WTC11 (cell line): ENCODE measurements at regions not wholly inside any gene's neighbourhood (a gene's known extent, or its start where the extent isn't known, plus 50 kb on each side); places are given as distances from the start of the nearest gene placed in this dataset.
A peak's percentile ranks its signal among the peaks of the same experiment; 100 is the strongest.

ENCODE experiments used
- ATAC-seq: fragments of 200-7000 bp; cut with Tn5 transposase; 2 replicates; pipeline ENCODE4 v1.10.0; 2021; ENCODE audit warnings: mild to moderate bottlenecking, moderate library complexity
- CTCF ChIA-PET: fragments of 300-600 bp; sonication (Branson Sonifier 250); formaldehyde crosslinking; loops from one replicate; lab custom pipeline; 2021; ENCODE audit warnings: antibody characterized with exemption; lab: Charles Lee
- POLR2A ChIA-PET: fragments of 350-600 bp; sonication (Branson Sonifier 250); formaldehyde crosslinking; loops from one replicate; lab custom pipeline; 2021; ENCODE audit warnings: antibody characterized with exemption; lab: Charles Lee
- DNase-seq: peaks from one replicate; pipeline ENCODE4 v3.0.0; 2021; ENCODE audit warnings: low spot score
- H3K27ac Mint-ChIP-seq: 2 replicates; pipeline ENCODE4 v1.8.0; 2021; ENCODE audit warnings: mixed read lengths
- H3K27me3 Mint-ChIP-seq: 2 replicates; pipeline ENCODE4 v1.8.0; 2021; ENCODE audit warnings: low read depth, mild to moderate bottlenecking, moderate library complexity, mixed read lengths
- H3K36me3 Mint-ChIP-seq: 2 replicates; pipeline ENCODE4 v1.8.0; 2021; ENCODE audit warnings: mixed read lengths
- H3K4me1 Mint-ChIP-seq: 2 replicates; pipeline ENCODE4 v1.8.0; 2022; ENCODE audit warnings: mixed read lengths
- H3K4me3 Mint-ChIP-seq: 2 replicates; pipeline ENCODE4 v1.8.0; 2021; ENCODE audit warnings: mild to moderate bottlenecking, moderate library complexity, mixed read lengths
- H3K9me3 Mint-ChIP-seq: 2 replicates; pipeline ENCODE4 v1.8.0; 2021; ENCODE audit warnings: mixed read lengths
- CREM ChIP-seq: sonication (generic); formaldehyde crosslinking; IDR thresholded peaks from 2 replicates; pipeline ENCODE4 v1.8.1; 2022; ENCODE audit warnings: mild to moderate bottlenecking, missing genetic modification reagents, moderate library complexity
- E2F1 ChIP-seq: sonication (generic); formaldehyde crosslinking; IDR thresholded peaks from 2 replicates; pipeline ENCODE4 v1.8.0; 2022; ENCODE audit warnings: mild to moderate bottlenecking, missing genetic modification reagents
- EMX1 ChIP-seq: fragments of 250-450 bp; sonication (Bioruptor Pico); IDR thresholded peaks from 2 replicates; pipeline ENCODE4 v1.8.0; 2021; ENCODE audit warnings: mild to moderate bottlenecking
- ETV6 ChIP-seq: sonication (generic); formaldehyde crosslinking; IDR thresholded peaks from 2 replicates; pipeline ENCODE4 v1.8.1; 2022; ENCODE audit warnings: mild to moderate bottlenecking, missing genetic modification reagents
- FOXK1 ChIP-seq: sonication (generic); formaldehyde crosslinking; IDR thresholded peaks from 2 replicates; pipeline ENCODE4 v1.8.0; 2022; ENCODE audit warnings: mild to moderate bottlenecking, moderate library complexity, missing genetic modification reagents
- GABPB1 ChIP-seq: sonication (generic); formaldehyde crosslinking; IDR thresholded peaks from 2 replicates; pipeline ENCODE4 v1.8.1; 2023; ENCODE audit warnings: mild to moderate bottlenecking, missing genetic modification reagents
- GTF2I ChIP-seq: fragments of 250-450 bp; sonication (Bioruptor Pico); conservative IDR thresholded peaks from 2 replicates; pipeline ENCODE4 v1.4.0; 2021; ENCODE audit warnings: mild to moderate bottlenecking
- JUN ChIP-seq: sonication (generic); formaldehyde crosslinking; IDR thresholded peaks from 2 replicates; pipeline ENCODE4 v1.8.0; 2023; ENCODE audit warnings: mild to moderate bottlenecking, missing genetic modification reagents
- KAT7 ChIP-seq: sonication (generic); formaldehyde crosslinking; IDR thresholded peaks from 2 replicates; pipeline ENCODE4 v1.8.1; 2023; ENCODE audit warnings: missing genetic modification reagents, mild to moderate bottlenecking, borderline replicate concordance
- NFYB ChIP-seq: sonication (generic); formaldehyde crosslinking; conservative IDR thresholded peaks from 2 replicates; pipeline ENCODE4 v1.8.0; 2022; ENCODE audit warnings: low read depth, missing genetic modification reagents
- ZBTB21 ChIP-seq: sonication (generic); formaldehyde crosslinking; IDR thresholded peaks from 2 replicates; pipeline ENCODE4 v1.8.1; 2023; ENCODE audit warnings: mild to moderate bottlenecking, missing genetic modification reagents, borderline replicate concordance
- ZNF232 ChIP-seq: sonication (generic); formaldehyde crosslinking; IDR thresholded peaks from 2 replicates; pipeline ENCODE4 v1.8.0; 2022; ENCODE audit warnings: mild to moderate bottlenecking, missing genetic modification reagents
- ZNF281 ChIP-seq: sonication (generic); formaldehyde crosslinking; IDR thresholded peaks from 2 replicates; pipeline ENCODE4 v1.8.0; 2023; ENCODE audit warnings: mild to moderate bottlenecking, missing genetic modification reagents
- ZNF317 ChIP-seq: sonication (generic); formaldehyde crosslinking; IDR thresholded peaks from 2 replicates; pipeline ENCODE4 v1.8.1; 2023; ENCODE audit warnings: low read depth, mild to moderate bottlenecking, moderate library complexity, missing genetic modification reagents, borderline replicate concordance
- ZNF423 ChIP-seq: fragments of 250-450 bp; sonication (Bioruptor Pico); IDR thresholded peaks from 2 replicates; pipeline ENCODE4 v2.1.2; 2022; ENCODE audit warnings: mild to moderate bottlenecking, moderate library complexity
- ZNF425 ChIP-seq: fragments of 250-450 bp; sonication (Bioruptor Pico); conservative IDR thresholded peaks from 2 replicates; pipeline ENCODE4 v1.9.0; 2021; ENCODE audit warnings: mild to moderate bottlenecking
- ZNF671 ChIP-seq: fragments of 250-450 bp; sonication (Bioruptor Pico); IDR thresholded peaks from 2 replicates; pipeline ENCODE4 v1.8.0; 2021; ENCODE audit warnings: mild to moderate bottlenecking
- ZSCAN18 ChIP-seq: fragments of 250-450 bp; sonication (Bioruptor Pico); IDR thresholded peaks from 2 replicates; pipeline ENCODE4 v2.1.2; 2022; ENCODE audit warnings: mild to moderate bottlenecking, moderate library complexity
- TF ChIP-seq, protein P1 (sequence below): sonication (generic); formaldehyde crosslinking; IDR thresholded peaks from 2 replicates; pipeline ENCODE4 v1.8.1; 2023; ENCODE audit warnings: mild to moderate bottlenecking, missing genetic modification reagents, moderate library complexity
- TF ChIP-seq, protein P2 (sequence below): fragments of 250-450 bp; sonication (Bioruptor Pico); IDR thresholded peaks from 2 replicates; pipeline ENCODE4 v1.9.0; 2021; ENCODE audit warnings: moderate library complexity, mild to moderate bottlenecking, inconsistent platforms, borderline replicate concordance
- TF ChIP-seq, protein P3 (sequence below): fragments of 250-450 bp; sonication (Bioruptor Pico); IDR thresholded peaks from 2 replicates; pipeline ENCODE4 v1.9.0; 2021; ENCODE audit warnings: mild to moderate bottlenecking
- TF ChIP-seq, protein P4 (sequence below): sonication (generic); formaldehyde crosslinking; IDR thresholded peaks from 2 replicates; pipeline ENCODE4 v1.8.1; 2022; ENCODE audit warnings: mild to moderate bottlenecking, missing genetic modification reagents, moderate library complexity, borderline replicate concordance

GRCh38 chr4:28481565-28481964 is 1620.9 kb downstream of the STIM2 start:
- Mint-ChIP-seq H3K4me3 (no peak overlapping the region), H3K4me1 (peaks cover 62% of the 10 kb centered on the region), H3K27ac (0 out of 2 replicates have a peak overlapping the region, but pooled peaks have one; percentile 5), H3K27me3 (no peaks in the 10 kb centered on the region), H3K9me3 (peaks cover 6% of the 10 kb centered on the region; the same call in 1 of the 2 replicates), H3K36me3 (no peaks in the 10 kb centered on the region)
- no peak for DNase-seq
- ATAC-seq: no peak
- ChIA-PET POLR2A (no interaction called here), CTCF (no interaction called here)
- TF ChIP-seq JUN: no peak
- no peak for TF ChIP-seq NFYB
- no peak for TF ChIP-seq ZNF425 (CRISPR knock-in tag)
- TF ChIP-seq, protein P1, sequence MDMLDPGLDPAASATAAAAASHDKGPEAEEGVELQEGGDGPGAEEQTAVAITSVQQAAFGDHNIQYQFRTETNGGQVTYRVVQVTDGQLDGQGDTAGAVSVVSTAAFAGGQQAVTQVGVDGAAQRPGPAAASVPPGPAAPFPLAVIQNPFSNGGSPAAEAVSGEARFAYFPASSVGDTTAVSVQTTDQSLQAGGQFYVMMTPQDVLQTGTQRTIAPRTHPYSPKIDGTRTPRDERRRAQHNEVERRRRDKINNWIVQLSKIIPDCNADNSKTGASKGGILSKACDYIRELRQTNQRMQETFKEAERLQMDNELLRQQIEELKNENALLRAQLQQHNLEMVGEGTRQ (CRISPR knock-in tag): no peak
- TF ChIP-seq, protein P2, sequence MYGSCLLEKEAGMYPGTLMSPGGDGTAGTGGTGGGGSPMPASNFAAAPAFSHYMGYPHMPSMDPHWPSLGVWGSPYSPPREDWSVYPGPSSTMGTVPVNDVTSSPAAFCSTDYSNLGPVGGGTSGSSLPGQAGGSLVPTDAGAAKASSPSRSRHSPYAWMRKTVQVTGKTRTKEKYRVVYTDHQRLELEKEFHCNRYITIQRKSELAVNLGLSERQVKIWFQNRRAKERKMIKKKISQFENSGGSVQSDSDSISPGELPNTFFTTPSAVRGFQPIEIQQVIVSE (CRISPR knock-in tag): no peak
- no peak for TF ChIP-seq ZNF423 (CRISPR knock-in tag)
- no peak for TF ChIP-seq GTF2I (CRISPR knock-in tag)
- TF ChIP-seq KAT7 (CRISPR knock-in tag): no peak
- TF ChIP-seq ETV6 (CRISPR knock-in tag): no peak
- TF ChIP-seq GABPB1 (CRISPR knock-in tag): no peak
- TF ChIP-seq ZNF281 (CRISPR knock-in tag): no peak
- TF ChIP-seq EMX1 (CRISPR knock-in tag): no peak
- TF ChIP-seq, all 79 proteins: peak for 0

DNA sequence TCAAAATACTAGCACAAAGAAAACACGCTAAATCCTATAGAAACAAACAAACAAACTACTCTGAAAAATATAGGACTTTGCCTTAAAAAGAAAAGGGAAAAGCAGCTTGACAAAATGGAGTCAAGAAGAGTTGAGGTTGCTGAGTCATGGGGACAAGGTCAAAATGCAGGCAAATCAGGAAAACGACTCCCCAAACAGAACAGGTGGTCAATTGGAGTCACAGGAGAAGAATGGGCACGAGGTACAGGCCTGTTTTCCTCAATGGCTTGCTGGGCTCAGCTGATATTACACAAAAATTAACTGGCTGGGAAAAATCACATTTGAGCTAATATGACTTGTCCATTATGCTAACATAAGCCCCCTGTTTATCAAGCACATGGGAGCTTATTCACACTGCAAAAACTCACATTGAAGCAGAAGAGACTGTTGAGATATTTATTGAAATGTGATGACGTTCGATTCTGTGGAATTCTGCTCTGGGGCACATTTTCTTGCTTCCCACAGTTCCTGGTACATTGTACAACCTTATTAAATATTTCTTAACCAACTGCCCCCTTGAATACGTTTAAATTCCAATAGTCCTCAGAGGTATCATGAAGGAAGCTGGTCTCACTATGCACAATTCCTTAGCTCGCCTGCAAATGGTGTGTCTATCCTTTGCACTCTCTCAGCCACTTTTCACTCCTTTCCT is 1622.1 kb downstream of the STIM2 start:
- Mint-ChIP-seq H3K27me3 (no peaks in the 10 kb centered on the region), H3K4me3 (no peak overlapping the region), H3K9me3 (peaks cover 6% of the 10 kb centered on the region; the same call in 1 of the 2 replicates), H3K27ac (no peak overlapping the region; the same call in 1 of the 2 replicates), H3K36me3 (no peaks in the 10 kb centered on the region), H3K4me1 (peaks cover 60% of the 10 kb centered on the region)
- POLR2A ChIA-PET: no interaction called here
- ATAC-seq (no peak), DNase-seq (no peak)
- CTCF ChIA-PET: no interaction called here
- TF ChIP-seq ZNF232 (CRISPR knock-in tag) (no peak), ZNF317 (CRISPR knock-in tag) (no peak), E2F1 (no peak), ZBTB21 (CRISPR knock-in tag) (no peak), ZNF671 (CRISPR knock-in tag) (no peak), FOXK1 (no peak), CREM (no peak), ZSCAN18 (CRISPR knock-in tag) (no peak)
- TF ChIP-seq, protein P3, sequence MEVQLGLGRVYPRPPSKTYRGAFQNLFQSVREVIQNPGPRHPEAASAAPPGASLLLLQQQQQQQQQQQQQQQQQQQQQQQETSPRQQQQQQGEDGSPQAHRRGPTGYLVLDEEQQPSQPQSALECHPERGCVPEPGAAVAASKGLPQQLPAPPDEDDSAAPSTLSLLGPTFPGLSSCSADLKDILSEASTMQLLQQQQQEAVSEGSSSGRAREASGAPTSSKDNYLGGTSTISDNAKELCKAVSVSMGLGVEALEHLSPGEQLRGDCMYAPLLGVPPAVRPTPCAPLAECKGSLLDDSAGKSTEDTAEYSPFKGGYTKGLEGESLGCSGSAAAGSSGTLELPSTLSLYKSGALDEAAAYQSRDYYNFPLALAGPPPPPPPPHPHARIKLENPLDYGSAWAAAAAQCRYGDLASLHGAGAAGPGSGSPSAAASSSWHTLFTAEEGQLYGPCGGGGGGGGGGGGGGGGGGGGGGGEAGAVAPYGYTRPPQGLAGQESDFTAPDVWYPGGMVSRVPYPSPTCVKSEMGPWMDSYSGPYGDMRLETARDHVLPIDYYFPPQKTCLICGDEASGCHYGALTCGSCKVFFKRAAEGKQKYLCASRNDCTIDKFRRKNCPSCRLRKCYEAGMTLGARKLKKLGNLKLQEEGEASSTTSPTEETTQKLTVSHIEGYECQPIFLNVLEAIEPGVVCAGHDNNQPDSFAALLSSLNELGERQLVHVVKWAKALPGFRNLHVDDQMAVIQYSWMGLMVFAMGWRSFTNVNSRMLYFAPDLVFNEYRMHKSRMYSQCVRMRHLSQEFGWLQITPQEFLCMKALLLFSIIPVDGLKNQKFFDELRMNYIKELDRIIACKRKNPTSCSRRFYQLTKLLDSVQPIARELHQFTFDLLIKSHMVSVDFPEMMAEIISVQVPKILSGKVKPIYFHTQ (CRISPR knock-in tag): no peak
- TF ChIP-seq, protein P4, sequence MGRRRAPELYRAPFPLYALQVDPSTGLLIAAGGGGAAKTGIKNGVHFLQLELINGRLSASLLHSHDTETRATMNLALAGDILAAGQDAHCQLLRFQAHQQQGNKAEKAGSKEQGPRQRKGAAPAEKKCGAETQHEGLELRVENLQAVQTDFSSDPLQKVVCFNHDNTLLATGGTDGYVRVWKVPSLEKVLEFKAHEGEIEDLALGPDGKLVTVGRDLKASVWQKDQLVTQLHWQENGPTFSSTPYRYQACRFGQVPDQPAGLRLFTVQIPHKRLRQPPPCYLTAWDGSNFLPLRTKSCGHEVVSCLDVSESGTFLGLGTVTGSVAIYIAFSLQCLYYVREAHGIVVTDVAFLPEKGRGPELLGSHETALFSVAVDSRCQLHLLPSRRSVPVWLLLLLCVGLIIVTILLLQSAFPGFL (CRISPR knock-in tag): no peak
